ENCODE measurements at regions not wholly inside any gene's neighbourhood (a gene's known extent, or its start where the extent isn't known, plus 50 kb on each side); places are given as distances from the start of the nearest gene placed in this dataset.

DNA sequence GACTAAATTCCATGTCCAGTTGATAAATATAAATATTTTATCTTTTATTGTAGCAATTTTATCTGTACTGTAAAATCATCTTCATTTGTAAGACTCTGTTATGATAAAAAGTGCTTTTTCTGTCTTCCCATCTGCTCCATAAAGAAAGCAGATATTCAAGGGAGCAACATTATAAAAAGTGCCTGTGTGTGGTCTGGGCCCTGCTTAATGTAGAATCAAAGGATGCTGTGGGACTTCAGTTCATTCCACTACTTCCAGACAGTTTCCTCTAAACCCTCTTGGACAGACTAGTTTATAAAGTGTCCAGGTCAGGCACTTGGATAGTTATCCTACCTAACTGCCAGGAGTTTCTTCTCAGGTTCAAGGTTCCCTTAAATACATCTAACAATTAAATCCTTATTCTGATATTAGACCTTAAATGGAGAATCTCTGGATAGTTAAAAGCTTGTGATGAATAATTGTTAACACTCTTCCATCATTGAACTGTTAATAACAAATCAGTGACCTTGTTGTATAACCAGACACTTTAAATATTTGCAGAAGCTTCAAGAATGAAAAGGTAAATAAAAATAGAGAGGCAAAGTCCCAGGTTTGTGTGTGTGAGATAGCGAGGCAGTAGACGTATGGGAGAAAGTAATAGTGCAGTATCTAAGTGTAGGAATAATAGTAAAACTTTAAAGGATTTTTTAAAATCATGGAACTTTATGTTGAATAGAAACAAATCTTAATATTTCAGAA lies 237.5 kb upstream of the CTSO start:
- TF ChIP-seq POLR2A (IDR thresholded peaks at IDR 0.05; ENCODE audit: low read depth, low read length) (no peak), POLR2AphosphoS5 (IDR thresholded peaks at IDR 0.05; ENCODE audit: low read depth, low read length) (no peak), TAF1 (IDR thresholded peaks at IDR 0.05; ENCODE audit: borderline replicate concordance, low read depth, low read length) (no peak)
